ENCODE measurements at regions not wholly inside any gene's neighbourhood (a gene's known extent, or its start where the extent isn't known, plus 50 kb on each side); places are given as distances from the start of the nearest gene placed in this dataset.

GRCh38 chr7:46133072-46133471, 212.0 kb upstream of the IGFBP3 start:
- Histone ChIP-seq H3K36me3 (no peaks in the 10 kb centered on the region), H3K4me3 (no peak overlapping the region), H3K27ac (no peak overlapping the region), H3K4me1 (no peaks in the 10 kb centered on the region), H3K27me3 (no peaks in the 10 kb centered on the region), H3K9me3 (no peaks in the 10 kb centered on the region)
- no peak for ATAC-seq
- intact Hi-C loops (cut with DNase I), result no loop called here
- no peak for TF ChIP-seq CTCF (IDR thresholded peaks at IDR 0.05)
- no peak for DNase-seq

GRCh38 chr7:46131916-46132795, 211.1 kb upstream of the IGFBP3 start:
- DNase-seq (no peak), ATAC-seq (no peak)
- intact Hi-C loops (cut with DNase I), result no loop called here
- no peaks in the 10 kb centered on the region for H3K36me3 ChIP-seq
- no peak overlapping the region for H3K4me3 ChIP-seq
- H3K4me1 ChIP-seq, result no peaks in the 10 kb centered on the region
- TF ChIP-seq CTCF (IDR thresholded peaks at IDR 0.05), result no peak
- no peaks in the 10 kb centered on the region for H3K9me3 ChIP-seq
- H3K27ac ChIP-seq, result no peak overlapping the region
- no peaks in the 10 kb centered on the region for H3K27me3 ChIP-seq

GRCh38 chr7:46129831-46130230, 208.8 kb upstream of the IGFBP3 start:
- H3K4me3 ChIP-seq, result no peak overlapping the region
- TF ChIP-seq CTCF (IDR thresholded peaks at IDR 0.05), result no peak
- intact Hi-C loops (cut with DNase I), result no loop called here
- no peaks in the 10 kb centered on the region for H3K4me1 ChIP-seq
- no peak for DNase-seq
- H3K9me3 ChIP-seq, result no peaks in the 10 kb centered on the region
- no peaks in the 10 kb centered on the region for H3K27me3 ChIP-seq
- no peak overlapping the region for H3K27ac ChIP-seq
- no peaks in the 10 kb centered on the region for H3K36me3 ChIP-seq
- no peak for ATAC-seq

GRCh38 chr7:46127814-46128213, 206.7 kb upstream of the IGFBP3 start:
- ATAC-seq (no peak), DNase-seq (no peak)
- no peak for TF ChIP-seq CTCF (IDR thresholded peaks at IDR 0.05)
- Histone ChIP-seq H3K4me1 (no peaks in the 10 kb centered on the region), H3K9me3 (no peaks in the 10 kb centered on the region), H3K4me3 (no peak overlapping the region), H3K36me3 (no peaks in the 10 kb centered on the region), H3K27me3 (no peaks in the 10 kb centered on the region), H3K27ac (no peak overlapping the region)
- intact Hi-C loops (cut with DNase I), result no loop called here

- ATAC-seq (no peak), DNase-seq (no peak)
- no peak overlapping the region for H3K27ac ChIP-seq
- H3K9me3 ChIP-seq, result no peaks in the 10 kb centered on the region
- intact Hi-C loops (cut with DNase I), result no loop called here
- TF ChIP-seq CTCF (IDR thresholded peaks at IDR 0.05), result no peak
- H3K36me3 ChIP-seq, result no peaks in the 10 kb centered on the region
- no peaks in the 10 kb centered on the region for H3K27me3 ChIP-seq
- H3K4me1 ChIP-seq, result no peaks in the 10 kb centered on the region
- H3K4me3 ChIP-seq, result no peak overlapping the region
Measured at GRCh38 chr7:46126675-46127300, 205.7 kb upstream of the IGFBP3 start.

Measured in left lung (tissue), 4 donors.